ENCODE measurements at regions not wholly inside any gene's neighbourhood (a gene's known extent, or its start where the extent isn't known, plus 50 kb on each side); places are given as distances from the start of the nearest gene placed in this dataset.

DNA sequence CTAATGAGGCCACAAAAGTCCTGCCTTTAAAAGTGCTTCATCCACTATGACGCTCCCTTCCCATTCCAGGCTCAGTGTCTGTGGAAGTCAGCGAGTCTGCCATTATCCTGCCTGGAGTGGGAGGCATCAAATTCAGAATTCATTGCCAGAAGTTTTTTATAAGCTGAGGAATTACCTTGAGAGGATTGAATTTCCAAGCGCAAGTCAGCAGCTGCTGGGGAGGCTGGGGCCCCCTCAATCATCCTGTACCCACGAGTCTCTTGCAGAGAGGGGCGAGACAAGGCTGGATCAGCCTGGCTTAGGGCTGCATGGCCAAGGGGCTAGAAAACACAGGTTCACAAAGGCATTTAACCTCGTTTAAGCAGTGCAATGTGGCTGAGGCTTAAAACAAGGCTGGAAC, 170.5 kb upstream of the NOCT start:
- TF ChIP-seq FOXP2 (optimal IDR thresholded peaks at IDR 0.05; ENCODE audit: borderline replicate concordance, extremely low read depth, extremely low read length, insufficient read depth) (no peak), TAF1 (IDR thresholded peaks at IDR 0.05; ENCODE audit: borderline replicate concordance, insufficient read depth, low read length) (no peak), SIN3A (IDR thresholded peaks at IDR 0.05; ENCODE audit: borderline replicate concordance, insufficient read depth, low read length) (no peak), POLR2AphosphoS5 (IDR thresholded peaks at IDR 0.05; ENCODE audit: low read depth, low read length) (no peak)
- TF ChIP-seq, protein P1, sequence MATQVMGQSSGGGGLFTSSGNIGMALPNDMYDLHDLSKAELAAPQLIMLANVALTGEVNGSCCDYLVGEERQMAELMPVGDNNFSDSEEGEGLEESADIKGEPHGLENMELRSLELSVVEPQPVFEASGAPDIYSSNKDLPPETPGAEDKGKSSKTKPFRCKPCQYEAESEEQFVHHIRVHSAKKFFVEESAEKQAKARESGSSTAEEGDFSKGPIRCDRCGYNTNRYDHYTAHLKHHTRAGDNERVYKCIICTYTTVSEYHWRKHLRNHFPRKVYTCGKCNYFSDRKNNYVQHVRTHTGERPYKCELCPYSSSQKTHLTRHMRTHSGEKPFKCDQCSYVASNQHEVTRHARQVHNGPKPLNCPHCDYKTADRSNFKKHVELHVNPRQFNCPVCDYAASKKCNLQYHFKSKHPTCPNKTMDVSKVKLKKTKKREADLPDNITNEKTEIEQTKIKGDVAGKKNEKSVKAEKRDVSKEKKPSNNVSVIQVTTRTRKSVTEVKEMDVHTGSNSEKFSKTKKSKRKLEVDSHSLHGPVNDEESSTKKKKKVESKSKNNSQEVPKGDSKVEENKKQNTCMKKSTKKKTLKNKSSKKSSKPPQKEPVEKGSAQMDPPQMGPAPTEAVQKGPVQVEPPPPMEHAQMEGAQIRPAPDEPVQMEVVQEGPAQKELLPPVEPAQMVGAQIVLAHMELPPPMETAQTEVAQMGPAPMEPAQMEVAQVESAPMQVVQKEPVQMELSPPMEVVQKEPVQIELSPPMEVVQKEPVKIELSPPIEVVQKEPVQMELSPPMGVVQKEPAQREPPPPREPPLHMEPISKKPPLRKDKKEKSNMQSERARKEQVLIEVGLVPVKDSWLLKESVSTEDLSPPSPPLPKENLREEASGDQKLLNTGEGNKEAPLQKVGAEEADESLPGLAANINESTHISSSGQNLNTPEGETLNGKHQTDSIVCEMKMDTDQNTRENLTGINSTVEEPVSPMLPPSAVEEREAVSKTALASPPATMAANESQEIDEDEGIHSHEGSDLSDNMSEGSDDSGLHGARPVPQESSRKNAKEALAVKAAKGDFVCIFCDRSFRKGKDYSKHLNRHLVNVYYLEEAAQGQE (IDR thresholded peaks at IDR 0.05; ENCODE audit: insufficient read depth in 1 of 2, low read depth in 2 of 2, low read length in 2 of 2), result no peak

DNA sequence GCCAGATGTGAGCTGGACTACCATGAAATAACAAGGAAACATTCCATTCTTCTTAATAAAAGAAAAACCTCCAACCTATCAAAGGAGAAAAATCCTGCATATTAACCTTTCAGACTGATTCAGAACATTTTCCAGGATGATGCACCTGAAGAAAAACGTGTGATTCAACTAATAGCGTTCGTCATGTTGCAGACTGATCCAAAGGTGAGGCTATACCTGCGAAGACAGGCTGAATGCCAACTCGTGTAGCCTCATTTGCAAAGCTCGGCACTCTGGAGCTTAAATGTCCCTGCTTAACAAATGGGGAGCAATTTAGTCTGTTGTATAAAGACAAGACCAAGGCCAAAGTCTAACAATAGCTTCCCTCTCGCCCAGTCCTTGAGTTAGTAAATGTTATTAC, 172.0 kb upstream of the NOCT start:
- TF ChIP-seq TAF1 (IDR thresholded peaks at IDR 0.05; ENCODE audit: borderline replicate concordance, insufficient read depth, low read length), result no peak
- TF ChIP-seq, protein P1 (IDR thresholded peaks at IDR 0.05; ENCODE audit: insufficient read depth in 1 of 2, low read depth in 2 of 2, low read length in 2 of 2), result no peak
- no peak for TF ChIP-seq SIN3A (IDR thresholded peaks at IDR 0.05; ENCODE audit: borderline replicate concordance, insufficient read depth, low read length)
- no peak for TF ChIP-seq POLR2AphosphoS5 (IDR thresholded peaks at IDR 0.05; ENCODE audit: low read depth, low read length)
- no peak for TF ChIP-seq FOXP2 (optimal IDR thresholded peaks at IDR 0.05; ENCODE audit: borderline replicate concordance, extremely low read depth, extremely low read length, insufficient read depth)

- TF ChIP-seq FOXP2 (optimal IDR thresholded peaks at IDR 0.05; ENCODE audit: borderline replicate concordance, extremely low read depth, extremely low read length, insufficient read depth), result no peak
- TF ChIP-seq, protein P1 (IDR thresholded peaks at IDR 0.05; ENCODE audit: insufficient read depth in 1 of 2, low read depth in 2 of 2, low read length in 2 of 2), result no peak
- no peak for TF ChIP-seq SIN3A (IDR thresholded peaks at IDR 0.05; ENCODE audit: borderline replicate concordance, insufficient read depth, low read length)
- TF ChIP-seq TAF1 (IDR thresholded peaks at IDR 0.05; ENCODE audit: borderline replicate concordance, insufficient read depth, low read length), result no peak
- TF ChIP-seq POLR2AphosphoS5 (IDR thresholded peaks at IDR 0.05; ENCODE audit: low read depth, low read length), result no peak
Measured at GRCh38 chr4:138841343-138841742, 174.2 kb upstream of the NOCT start.

GRCh38 chr4:138838251-138838650, 177.3 kb upstream of the NOCT start:
- TF ChIP-seq FOXP2 (optimal IDR thresholded peaks at IDR 0.05; ENCODE audit: borderline replicate concordance, extremely low read depth, extremely low read length, insufficient read depth) (no peak), TAF1 (IDR thresholded peaks at IDR 0.05; ENCODE audit: borderline replicate concordance, insufficient read depth, low read length) (no peak), SIN3A (IDR thresholded peaks at IDR 0.05; ENCODE audit: borderline replicate concordance, insufficient read depth, low read length) (no peak), POLR2AphosphoS5 (IDR thresholded peaks at IDR 0.05; ENCODE audit: low read depth, low read length) (no peak)
- TF ChIP-seq, protein P1 (IDR thresholded peaks at IDR 0.05; ENCODE audit: insufficient read depth in 1 of 2, low read depth in 2 of 2, low read length in 2 of 2), result no peak

Data from PFSK-1 (cell line).